GM12891 (cell line): ENCODE measurements at regions not wholly inside any gene's neighbourhood (a gene's known extent, or its start where the extent isn't known, plus 50 kb on each side); places are given as distances from the start of the nearest gene placed in this dataset.

Experiments used
- POLR2A ChIP-seq: IDR thresholded peaks from 2 replicates; pipeline ENCODE4 v1.6.1; 2011; ENCODE audit warnings: low read depth, low read length, control low read depth
- POLR2AphosphoS5 ChIP-seq: IDR thresholded peaks from 2 replicates; pipeline ENCODE4 v1.6.1; 2011; ENCODE audit warnings: low read depth, low read length, control low read depth
- POU2F2 ChIP-seq: IDR thresholded peaks from 2 replicates; pipeline ENCODE4 v1.6.1; 2011; ENCODE audit warnings: low read depth, mild to moderate bottlenecking, control low read depth, low read length, moderate library complexity
- TAF1 ChIP-seq: IDR thresholded peaks from 2 replicates; pipeline ENCODE4 v1.6.1; 2011; ENCODE audit warnings: low read depth, low read length, control low read depth

DNA sequence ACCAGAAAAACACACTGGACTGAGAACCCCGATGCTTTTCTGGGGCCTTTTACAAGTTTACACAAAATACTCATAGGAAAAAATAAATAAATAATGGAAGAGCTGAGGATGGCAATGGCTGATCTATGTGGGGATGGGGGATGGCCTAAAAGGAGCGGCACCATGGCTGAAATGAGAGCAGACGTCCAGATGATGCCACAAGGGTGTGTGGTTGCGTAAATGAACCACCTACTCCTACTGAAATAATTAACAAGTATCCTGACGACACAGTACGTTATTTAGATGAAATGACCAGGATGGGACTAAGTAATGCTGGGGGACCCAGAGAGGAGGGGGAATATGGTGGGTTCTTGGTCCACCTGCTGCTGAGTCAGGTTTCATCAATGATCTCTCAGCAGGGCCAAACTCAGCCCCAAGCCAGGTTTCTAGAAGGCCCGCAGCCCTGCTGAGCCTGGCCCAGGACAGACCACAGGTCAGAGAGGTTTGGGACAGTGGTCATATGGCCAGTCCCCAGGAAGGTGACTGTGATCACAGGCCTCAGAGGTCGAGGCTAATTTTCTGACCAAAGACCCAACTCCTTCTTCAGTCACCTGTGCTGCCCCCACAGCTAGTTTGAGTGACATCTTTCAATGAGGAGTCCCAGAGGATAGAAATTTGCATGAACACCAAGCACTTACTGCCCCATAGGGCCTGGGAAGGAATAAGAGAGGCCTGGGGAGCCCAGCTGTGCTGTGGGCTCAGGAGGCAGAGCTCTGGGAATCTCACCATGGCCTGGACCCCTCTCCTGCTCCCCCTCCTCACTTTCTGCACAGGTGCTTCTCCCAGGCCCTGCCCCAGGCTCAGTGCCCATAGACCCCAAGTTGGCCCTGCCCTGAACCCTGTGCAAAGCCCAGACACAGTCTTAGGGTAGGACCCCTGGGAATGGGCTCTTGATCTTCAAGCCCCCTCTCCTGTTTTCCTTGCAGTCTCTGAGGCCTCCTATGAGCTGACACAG, 76.3 kb upstream of the IGLL5 start:
- TF ChIP-seq POLR2A (no peak), TAF1 (no peak), POLR2AphosphoS5 (no peak), POU2F2 (no peak)
